CD4-positive, alpha-beta memory T cell (primary cell): ENCODE measurements at regions not wholly inside any gene's neighbourhood (a gene's known extent, or its start where the extent isn't known, plus 50 kb on each side); places are given as distances from the start of the nearest gene placed in this dataset.

Source experiments
- CTCF ChIA-PET: fragments of 350-600 bp; sonication (Branson Sonifier 250); formaldehyde crosslinking; loops from one replicate; lab custom pipeline; 2021; ENCODE audit warnings: inconsistent platforms; ENCODE audit not compliant: partially characterized antibody; lab: Charles Lee
- POLR2A ChIA-PET: fragments of 350-600 bp; sonication (Branson Sonifier 250); formaldehyde crosslinking; loops from one replicate; lab custom pipeline; 2021; ENCODE audit not compliant: partially characterized antibody; lab: Charles Lee
- DNase-seq, 5 donors: peaks; one replicate each; pipeline versions ENCODE4 v3.0.0 to v3.0.0-alpha.2; 2020 to 2022; ENCODE audit warnings: mixed read lengths in 1 of 5
- H3K27ac ChIP-seq: one replicate; pipeline ENCODE4 v1.7.0; 2013; ENCODE audit warnings: low read depth, low read length
- H3K27me3 ChIP-seq: 2 replicates; pipeline ENCODE4 v1.7.0; 2013; ENCODE audit warnings: mild to moderate bottlenecking, low read length, moderate library complexity; ENCODE audit not compliant: insufficient read depth
- H3K36me3 ChIP-seq: 2 replicates; pipeline ENCODE4 v1.7.0; 2013; ENCODE audit warnings: mild to moderate bottlenecking, low read length, moderate library complexity; ENCODE audit not compliant: insufficient read depth
- H3K4me1 ChIP-seq: 2 replicates; pipeline ENCODE4 v1.7.0; 2013; ENCODE audit warnings: mild to moderate bottlenecking, low read length, moderate library complexity; ENCODE audit not compliant: insufficient read depth
- H3K4me3 ChIP-seq, 2 donors: one replicate each; pipeline ENCODE4 v1.7.0; 2013; ENCODE audit warnings: low read length in 2 of 2, mild to moderate bottlenecking in 1 of 2
- H3K9me3 ChIP-seq, 2 donors: one replicate each; pipeline ENCODE4 v1.7.0; 2013; ENCODE audit warnings: low read length in 2 of 2, control low read depth in 1 of 2; ENCODE audit not compliant: control insufficient read depth in 1 of 2
- H3K27ac Mint-ChIP-seq, 7 donors: one replicate each; pipeline ENCODE4 v1.8.0; 2020 to 2021; ENCODE audit warnings: mixed read lengths in 7 of 7, mild to moderate bottlenecking in 6 of 7, inconsistent platforms in 3 of 7, moderate library complexity in 3 of 7
- H3K27me3 Mint-ChIP-seq, 2 donors: one replicate each; pipeline ENCODE4 v1.8.0; 2020 to 2021; ENCODE audit warnings: mixed read lengths in 2 of 2
- H3K36me3 Mint-ChIP-seq, 2 donors: one replicate each; pipeline ENCODE4 v1.8.0; 2020 to 2021; ENCODE audit warnings: mixed read lengths in 2 of 2, inconsistent platforms in 1 of 2, mild to moderate bottlenecking in 1 of 2
- H3K4me1 Mint-ChIP-seq, 4 donors: one replicate each; pipeline ENCODE4 v1.8.0; 2020 to 2021; ENCODE audit warnings: mixed read lengths in 4 of 4, mild to moderate bottlenecking in 1 of 4
- H3K4me3 Mint-ChIP-seq, 8 donors: one replicate each; pipeline ENCODE4 v1.8.0; 2020 to 2021; ENCODE audit warnings: mixed read lengths in 8 of 8, mild to moderate bottlenecking in 7 of 8, moderate library complexity in 6 of 8, inconsistent platforms in 3 of 8
- H3K9me3 Mint-ChIP-seq, 8 donors: one replicate each; pipeline ENCODE4 v1.8.0; 2020 to 2021; ENCODE audit warnings: mixed read lengths in 8 of 8, mild to moderate bottlenecking in 5 of 8, inconsistent platforms in 3 of 8, moderate library complexity in 1 of 8
- intact Hi-C: fragments of 100-400 bp; cut with micrococcal nuclease; formaldehyde crosslinking; loops from one replicate; pipeline ENCODE4 v1.15.1; 2023

GRCh38 chr5:3030511-3031165, 279.2 kb upstream of the IRX2 start:
- Mint-ChIP-seq H3K4me1 (no peaks in the 10 kb centered on the region), H3K36me3 (no peaks in the 10 kb centered on the region), H3K4me3 (no peak overlapping the region), H3K27ac (no peak overlapping the region), H3K9me3 (peaks cover 0 to 10% (median 5%) of the 10 kb centered on the region in 8 donors), H3K27me3 (no peaks in the 10 kb centered on the region)
- Histone ChIP-seq H3K27ac (no peak overlapping the region), H3K4me3 (no peak overlapping the region), H3K4me1 (no peaks in the 10 kb centered on the region), H3K9me3 (no peaks in the 10 kb centered on the region), H3K36me3 (no peaks in the 10 kb centered on the region), H3K27me3 (no peaks in the 10 kb centered on the region)
- ChIA-PET POLR2A (no interaction called here), CTCF (no interaction called here)
- DNase-seq: no peak
- intact Hi-C loops: no loop called here

GRCh38 chr5:3029396-3029795, 277.9 kb upstream of the IRX2 start:
- POLR2A ChIA-PET: no interaction called here

GRCh38 chr5:3027866-3028635, 276.6 kb upstream of the IRX2 start:
- H3K4me3 Mint-ChIP-seq: no peak overlapping the region
- ChIA-PET CTCF (no interaction called here), POLR2A (no interaction called here)
- Histone ChIP-seq H3K27me3 (no peaks in the 10 kb centered on the region), H3K4me1 (no peaks in the 10 kb centered on the region), H3K27ac (no peak overlapping the region), H3K9me3 (no peaks in the 10 kb centered on the region), H3K4me3 (no peak overlapping the region), H3K36me3 (no peaks in the 10 kb centered on the region)
- no peaks in the 10 kb centered on the region for H3K4me1 Mint-ChIP-seq
- no peak overlapping the region for H3K27ac Mint-ChIP-seq
- intact Hi-C loops: no loop called here
- no peaks in the 10 kb centered on the region for H3K27me3 Mint-ChIP-seq
- H3K36me3 Mint-ChIP-seq: no peaks in the 10 kb centered on the region
- peaks cover 0 to 10% (median 5%) of the 10 kb centered on the region in 8 donors for H3K9me3 Mint-ChIP-seq
- no peak for DNase-seq

More at GRCh38 chr5:3029396-3029795, 277.9 kb upstream of the IRX2 start:
- Mint-ChIP-seq H3K27me3 (no peaks in the 10 kb centered on the region), H3K36me3 (no peaks in the 10 kb centered on the region), H3K4me1 (no peaks in the 10 kb centered on the region), H3K4me3 (no peak overlapping the region), H3K9me3 (peaks cover 0 to 10% (median 5%) of the 10 kb centered on the region in 8 donors), H3K27ac (no peak overlapping the region)
- CTCF ChIA-PET: no interaction called here
- DNase-seq: no peak
- no peaks in the 10 kb centered on the region for H3K9me3 ChIP-seq
- intact Hi-C loops: no loop called here
- no peak overlapping the region for H3K27ac ChIP-seq
- H3K36me3 ChIP-seq: no peaks in the 10 kb centered on the region
- H3K27me3 ChIP-seq: no peaks in the 10 kb centered on the region
- H3K4me3 ChIP-seq: no peak overlapping the region
- no peaks in the 10 kb centered on the region for H3K4me1 ChIP-seq

- H3K36me3 ChIP-seq: no peaks in the 10 kb centered on the region
- DNase-seq: no peak
- Mint-ChIP-seq H3K4me3 (no peak overlapping the region), H3K27me3 (no peaks in the 10 kb centered on the region), H3K27ac (no peak overlapping the region), H3K9me3 (peaks cover 0 to 10% (median 5%) of the 10 kb centered on the region in 8 donors), H3K4me1 (no peaks in the 10 kb centered on the region), H3K36me3 (no peaks in the 10 kb centered on the region)
- intact Hi-C loops: no loop called here
- no peaks in the 10 kb centered on the region for H3K4me1 ChIP-seq
- H3K4me3 ChIP-seq: no peak overlapping the region
- CTCF ChIA-PET: no interaction called here
- no peak overlapping the region for H3K27ac ChIP-seq
- POLR2A ChIA-PET: no interaction called here
- no peaks in the 10 kb centered on the region for H3K9me3 ChIP-seq
- no peaks in the 10 kb centered on the region for H3K27me3 ChIP-seq
These were observed 275.8 kb upstream of the IRX2 start for GRCh38 chr5:3027185-3027865.

GRCh38 chr5:3026651-3027050, 275.2 kb upstream of the IRX2 start:
- POLR2A ChIA-PET: no interaction called here
- H3K9me3 Mint-ChIP-seq: peaks cover 0 to 10% (median 5%) of the 10 kb centered on the region in 8 donors
- CTCF ChIA-PET: no interaction called here

GRCh38 chr5:3026099-3026498, 274.6 kb upstream of the IRX2 start:
- ChIA-PET CTCF (no interaction called here), POLR2A (no interaction called here)
- H3K27ac ChIP-seq: no peak overlapping the region
- no peaks in the 10 kb centered on the region for H3K36me3 ChIP-seq
- no peak overlapping the region for H3K4me3 ChIP-seq
- no peaks in the 10 kb centered on the region for H3K4me1 ChIP-seq
- peaks cover 0 to 8% (median 3%) of the 10 kb centered on the region in 8 donors for H3K9me3 Mint-ChIP-seq
- H3K4me1 Mint-ChIP-seq: no peaks in the 10 kb centered on the region
- H3K4me3 Mint-ChIP-seq: no peak overlapping the region
- no peak overlapping the region for H3K27ac Mint-ChIP-seq
- H3K9me3 ChIP-seq: no peaks in the 10 kb centered on the region
- H3K36me3 Mint-ChIP-seq: no peaks in the 10 kb centered on the region
- DNase-seq: no peak
- intact Hi-C loops: no loop called here
- no peaks in the 10 kb centered on the region for H3K27me3 Mint-ChIP-seq
- H3K27me3 ChIP-seq: no peaks in the 10 kb centered on the region

More at GRCh38 chr5:3026651-3027050, 275.2 kb upstream of the IRX2 start:
- Mint-ChIP-seq H3K4me1 (no peaks in the 10 kb centered on the region), H3K27me3 (no peaks in the 10 kb centered on the region), H3K27ac (no peak overlapping the region), H3K4me3 (no peak overlapping the region), H3K36me3 (no peaks in the 10 kb centered on the region)
- H3K9me3 ChIP-seq: no peaks in the 10 kb centered on the region
- H3K36me3 ChIP-seq: no peaks in the 10 kb centered on the region
- H3K4me3 ChIP-seq: no peak overlapping the region
- no peak overlapping the region for H3K27ac ChIP-seq
- intact Hi-C loops: no loop called here
- H3K27me3 ChIP-seq: no peaks in the 10 kb centered on the region
- DNase-seq: no peak
- H3K4me1 ChIP-seq: no peaks in the 10 kb centered on the region

- H3K27ac ChIP-seq: no peak overlapping the region
- Mint-ChIP-seq H3K4me1 (no peaks in the 10 kb centered on the region), H3K27ac (no peak overlapping the region), H3K4me3 (no peak overlapping the region), H3K36me3 (no peaks in the 10 kb centered on the region), H3K27me3 (no peaks in the 10 kb centered on the region), H3K9me3 (peaks cover 0 to 8% (median 3%) of the 10 kb centered on the region in 8 donors)
- no peaks in the 10 kb centered on the region for H3K36me3 ChIP-seq
- no peak for DNase-seq
- ChIA-PET POLR2A (no interaction called here), CTCF (no interaction called here)
- H3K4me1 ChIP-seq: no peaks in the 10 kb centered on the region
- intact Hi-C loops: no loop called here
- H3K9me3 ChIP-seq: no peaks in the 10 kb centered on the region
- no peaks in the 10 kb centered on the region for H3K27me3 ChIP-seq
- H3K4me3 ChIP-seq: no peak overlapping the region
These were observed 273.9 kb upstream of the IRX2 start for GRCh38 chr5:3025392-3025791.
